Right cardiac atrium (tissue), 5 donors: ENCODE measurements at regions not wholly inside any gene's neighbourhood (a gene's known extent, or its start where the extent isn't known, plus 50 kb on each side); places are given as distances from the start of the nearest gene placed in this dataset.
"Not testable (repeated sequence)": the region's sequence is repeated elsewhere in the genome, so short reads cannot be mapped to it uniquely, and the experiment has no call there.

Source experiments
- ATAC-seq, 2 donors: fragments of 200-7000 bp; cut with Tn5 transposase; one replicate each; pipeline versions ENCODE4 v1.8.0 to v1.9.1; 2020; ENCODE audit warnings: moderate library complexity in 2 of 2, mild to moderate bottlenecking in 1 of 2
- DNase-seq, 3 donors: peaks; one replicate each; pipeline ENCODE4 v3.0.0-alpha.2; 2020
- H3K27ac ChIP-seq: one replicate; pipeline ENCODE4 v1.5.1; 2013; ENCODE audit warnings: mild to moderate bottlenecking, low read length, control low read depth, moderate library complexity
- H3K27me3 ChIP-seq: one replicate; pipeline ENCODE4 v1.6.1; 2013; ENCODE audit not compliant: control insufficient read depth, insufficient read depth
- H3K4me1 ChIP-seq: one replicate; pipeline ENCODE4 v1.6.1; 2013; ENCODE audit warnings: low read length; ENCODE audit not compliant: control insufficient read depth, insufficient read depth
- H3K4me3 ChIP-seq: one replicate; pipeline ENCODE4 v1.5.1; 2013; ENCODE audit warnings: low read length, control low read depth
- H3K9me3 ChIP-seq: one replicate; pipeline ENCODE4 v1.6.1; 2013; ENCODE audit warnings: low read length; ENCODE audit not compliant: control insufficient read depth
- WGBS: extraction: QIAGEN DNeasy Blood & Tissue Kit; methylation state at CpG from one replicate; pipeline ENCODE4 v1.1.7; 2013; 5-methylcytosine and 5-hydroxymethylcytosine counted together
- intact Hi-C, 4 donors: fragments of 100-400 bp; cut with DNase I; formaldehyde crosslinking; loops; one replicate each; pipeline versions ENCODE4 v1.11.0 to v1.14.0; 2022 to 2023
- donor health status: healthy with polysubstance abuse.
- donor health status: DM: no; HTN: yes; CAD: no.
- donor health status: DM: no; HTN: no; CAD: no.
- donor health status: DM: no; HTN: yes; CAD: no; lungs with severe emphysema.
- donor health status: DM: yes; HTN: yes; CAD: no.

- WGBS: 6% methylated on average over 1 of the region's 1 CpG
- H3K27ac ChIP-seq: no peak overlapping the region
- no peak overlapping the region for H3K4me3 ChIP-seq
- ATAC-seq: peak; percentile 67 to 94
- H3K9me3 ChIP-seq: no peaks in the 10 kb centered on the region
- no peaks in the 10 kb centered on the region for H3K27me3 ChIP-seq
- peak in 2 of 3 donors; percentile 23 to 37 for DNase-seq
- H3K4me1 ChIP-seq: no peaks in the 10 kb centered on the region
- intact Hi-C loops: no loop called here
Measured at GRCh38 chr4:154164931-154165839, 326.4 kb downstream of the DCHS2 start.

GRCh38 chr4:154160519-154161301, 330.9 kb downstream of the DCHS2 start:
- H3K4me3 ChIP-seq: no peak overlapping the region
- no peaks in the 10 kb centered on the region for H3K4me1 ChIP-seq
- DNase-seq (no peak), ATAC-seq (no peak)
- no peaks in the 10 kb centered on the region for H3K27me3 ChIP-seq
- no peaks in the 10 kb centered on the region for H3K9me3 ChIP-seq
- H3K27ac ChIP-seq: no peak overlapping the region
- intact Hi-C loops: no loop called here
- WGBS: 16% methylated on average over 5 of the region's 5 CpGs

GRCh38 chr4:154158361-154159155, 333.0 kb downstream of the DCHS2 start:
- no peaks in the 10 kb centered on the region for H3K27me3 ChIP-seq
- ATAC-seq: no peak
- DNase-seq: no peak
- intact Hi-C loops: no loop called here
- no peaks in the 10 kb centered on the region for H3K4me1 ChIP-seq
- H3K9me3 ChIP-seq: no peaks in the 10 kb centered on the region
- 65% methylated on average over 6 of the region's 6 CpGs for WGBS
- no peak overlapping the region for H3K27ac ChIP-seq
- H3K4me3 ChIP-seq: no peak overlapping the region

- no peak overlapping the region for H3K4me3 ChIP-seq
- no peaks in the 10 kb centered on the region for H3K4me1 ChIP-seq
- WGBS: 90% methylated on average over 13 of the region's 13 CpGs
- intact Hi-C loops: no loop called here
- ATAC-seq: no peak
- no peaks in the 10 kb centered on the region for H3K27me3 ChIP-seq
- H3K9me3 ChIP-seq: no peaks in the 10 kb centered on the region
- H3K27ac ChIP-seq: no peak overlapping the region
- no peak for DNase-seq
Measured at GRCh38 chr4:154152546-154152945, 339.1 kb downstream of the DCHS2 start.

GRCh38 chr4:154149236-154149635, 342.4 kb downstream of the DCHS2 start:
- H3K4me3 ChIP-seq, H3K9me3 ChIP-seq, H3K27me3 ChIP-seq, DNase-seq, intact Hi-C loops, ATAC-seq, H3K27ac ChIP-seq, H3K4me1 ChIP-seq: not testable (repeated sequence)
- WGBS: 85% methylated on average over 5 of the region's 5 CpGs

DNA sequence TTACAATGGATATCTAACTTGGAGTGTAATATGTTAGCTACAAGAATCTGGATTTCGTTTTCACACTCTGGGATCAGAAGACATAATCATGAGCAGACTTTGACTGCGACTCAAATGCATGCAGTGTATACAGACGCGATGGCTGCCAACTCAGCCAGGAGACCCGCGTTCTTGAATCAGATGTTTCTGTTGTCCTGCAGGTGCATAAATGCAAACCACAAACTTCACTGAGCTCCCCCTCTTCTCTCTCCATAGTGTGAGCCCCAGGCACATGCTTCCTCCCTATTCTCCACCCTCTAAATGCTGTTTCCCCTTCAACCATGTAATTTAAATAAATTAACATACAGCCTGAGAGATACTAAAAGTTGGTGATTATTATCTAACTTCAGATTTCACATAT, 347.9 kb downstream of the DCHS2 start:
- Histone ChIP-seq H3K27ac (no peak overlapping the region), H3K4me1 (no peaks in the 10 kb centered on the region), H3K27me3 (no peaks in the 10 kb centered on the region), H3K9me3 (no peaks in the 10 kb centered on the region), H3K4me3 (no peak overlapping the region)
- no peak for DNase-seq
- ATAC-seq: no peak
- intact Hi-C loops: no loop called here
- 73% methylated on average over 6 of the region's 6 CpGs for WGBS

DNA sequence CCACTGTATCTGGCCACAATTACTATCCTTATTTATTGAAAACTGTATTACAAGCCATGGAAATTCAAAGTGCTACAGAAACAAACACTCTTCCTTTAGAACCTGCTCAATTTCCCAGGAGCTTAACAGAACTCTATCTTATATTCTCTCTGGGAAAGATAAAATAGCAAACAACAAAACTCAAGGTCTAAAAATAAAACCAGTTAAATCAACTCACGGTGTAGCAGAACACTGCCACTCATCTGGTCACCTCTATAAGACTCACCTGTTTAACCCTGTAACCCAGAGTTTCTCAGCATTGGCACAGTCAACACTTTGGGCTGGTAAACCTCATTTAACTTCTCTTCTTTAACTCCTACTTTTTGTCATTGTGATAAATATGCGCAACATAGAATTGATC, 348.9 kb downstream of the DCHS2 start:
- H3K4me3 ChIP-seq: no peak overlapping the region
- no peak for DNase-seq
- intact Hi-C loops: no loop called here
- 65% methylated on average over 2 of the region's 2 CpGs for WGBS
- no peak overlapping the region for H3K27ac ChIP-seq
- no peaks in the 10 kb centered on the region for H3K27me3 ChIP-seq
- H3K9me3 ChIP-seq: no peaks in the 10 kb centered on the region
- no peak for ATAC-seq
- no peaks in the 10 kb centered on the region for H3K4me1 ChIP-seq

DNA sequence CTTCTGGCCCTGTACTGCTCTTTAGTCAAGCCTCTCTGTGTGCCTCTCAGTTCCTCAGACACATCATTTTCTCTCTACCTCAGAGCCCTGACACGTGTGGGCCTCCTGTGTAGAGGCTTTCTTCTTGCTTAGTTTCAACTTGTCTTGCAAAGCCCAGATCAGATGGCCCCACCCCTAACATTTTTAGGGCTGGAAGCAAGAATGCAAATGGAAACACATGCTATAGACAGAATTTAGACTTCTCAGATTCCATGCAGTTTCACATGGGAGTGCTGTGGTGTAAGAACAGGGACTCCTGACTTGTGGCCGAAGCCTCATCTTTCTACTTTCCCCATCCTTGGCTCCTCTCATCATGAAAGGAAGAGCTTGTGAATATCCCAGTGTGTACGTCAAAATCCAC, 350.7 kb downstream of the DCHS2 start:
- ATAC-seq (no peak), DNase-seq (no peak)
- Histone ChIP-seq H3K4me1 (no peaks in the 10 kb centered on the region), H3K27me3 (no peaks in the 10 kb centered on the region), H3K27ac (no peak overlapping the region), H3K4me3 (no peak overlapping the region), H3K9me3 (no peaks in the 10 kb centered on the region)
- intact Hi-C loops: no loop called here
- WGBS: 77% methylated on average over 3 of the region's 3 CpGs

DNA sequence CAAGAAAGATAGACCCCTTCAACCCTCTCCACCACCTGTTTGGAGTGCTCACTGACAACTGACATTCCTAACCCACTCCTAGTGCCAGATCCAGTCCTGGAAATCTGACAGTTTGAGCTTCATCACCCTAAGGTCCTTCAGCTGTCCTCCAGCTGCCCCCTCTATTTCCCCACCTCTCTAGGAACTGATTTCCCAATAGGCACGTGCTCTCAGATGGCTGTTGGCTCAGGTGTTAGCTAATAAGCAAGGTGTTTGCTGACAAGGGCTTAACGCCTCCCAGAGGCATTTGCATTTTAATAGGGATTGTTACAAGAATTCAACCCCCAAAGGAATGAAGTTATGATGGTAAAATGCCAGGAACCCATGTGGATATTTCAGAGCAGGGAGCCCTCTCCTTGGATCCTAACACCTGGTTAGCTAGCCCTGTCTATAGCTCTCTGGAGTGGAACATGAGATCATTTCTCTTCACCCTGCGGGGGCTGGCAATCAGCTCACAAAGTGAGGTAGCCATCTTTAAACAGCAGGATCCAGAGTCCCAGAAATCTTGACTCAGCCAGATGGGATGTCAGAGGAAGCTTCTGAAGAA, 348.5 kb upstream of the SFRP2 start:
- WGBS: 50% methylated on average over 3 of the region's 3 CpGs
- ATAC-seq (no peak), DNase-seq (no peak)
- no peak overlapping the region for H3K27ac ChIP-seq
- H3K27me3 ChIP-seq: no peaks in the 10 kb centered on the region
- no peaks in the 10 kb centered on the region for H3K9me3 ChIP-seq
- no peak overlapping the region for H3K4me3 ChIP-seq
- intact Hi-C loops: no loop called here
- H3K4me1 ChIP-seq: no peaks in the 10 kb centered on the region

DNA sequence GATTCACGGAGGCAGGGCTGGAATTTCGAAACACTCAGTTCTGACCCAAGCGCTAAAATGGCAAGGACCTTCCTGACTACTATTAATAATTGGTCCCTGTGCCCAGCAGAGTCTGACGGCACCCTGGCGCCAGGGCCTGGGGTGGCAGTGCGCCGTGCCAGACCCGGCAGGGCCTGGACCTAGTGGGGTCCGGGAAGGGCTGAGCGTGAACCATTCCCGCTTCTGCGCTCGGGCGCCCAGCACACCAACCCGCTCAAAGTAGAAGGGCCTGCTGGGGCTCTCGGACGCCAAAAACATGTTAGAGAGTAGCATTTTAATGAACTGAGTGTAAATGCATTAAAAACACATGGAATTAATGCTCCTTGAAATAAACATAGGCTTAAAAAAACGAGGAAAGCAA, 346.7 kb upstream of the SFRP2 start:
- DNase-seq (peak in 1 of 3 donors; percentile 50), ATAC-seq (no peak)
- WGBS: 93% methylated on average over 18 of the region's 18 CpGs
- H3K4me3 ChIP-seq: no peak overlapping the region
- intact Hi-C loops: no loop called here
- H3K27me3 ChIP-seq: no peaks in the 10 kb centered on the region
- no peak overlapping the region for H3K27ac ChIP-seq
- no peaks in the 10 kb centered on the region for H3K9me3 ChIP-seq
- H3K4me1 ChIP-seq: no peaks in the 10 kb centered on the region
